ENCODE measurements at regions not wholly inside any gene's neighbourhood (a gene's known extent, or its start where the extent isn't known, plus 50 kb on each side); places are given as distances from the start of the nearest gene placed in this dataset.

DNA sequence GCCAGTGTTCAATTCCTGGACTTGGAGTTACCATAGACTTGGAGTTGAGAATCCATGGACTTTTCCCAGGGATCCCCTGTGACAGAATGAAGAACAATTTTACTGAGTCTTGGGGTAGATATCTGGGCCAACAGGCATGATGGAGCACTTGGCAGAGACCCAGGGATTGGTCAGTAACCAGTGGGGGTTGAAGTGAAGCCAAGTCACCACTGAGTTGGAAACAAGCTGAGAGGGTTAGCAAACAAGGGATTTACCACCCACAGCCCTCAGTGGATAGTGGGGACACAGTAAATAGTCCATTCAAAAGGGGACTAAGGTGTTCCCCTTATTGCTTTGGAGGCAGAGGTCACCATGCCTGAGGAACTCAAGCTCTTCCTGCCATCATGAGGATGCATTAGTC, 281.7 kb downstream of the PPP1R2C start:
- DNase-seq = no peak
- Histone ChIP-seq H3K9me3 (no peaks in the 10 kb centered on the region), H3K36me3 (no peaks in the 10 kb centered on the region), H3K27ac (no peak overlapping the region), H3K4me3 (no peak overlapping the region), H3K27me3 (no peaks in the 10 kb centered on the region), H3K4me1 (no peaks in the 10 kb centered on the region), H3K9ac (ENCODE audit: low read depth in 2 of 2, low read length in 2 of 2) (no peak overlapping the region)
- TF ChIP-seq, protein P1, sequence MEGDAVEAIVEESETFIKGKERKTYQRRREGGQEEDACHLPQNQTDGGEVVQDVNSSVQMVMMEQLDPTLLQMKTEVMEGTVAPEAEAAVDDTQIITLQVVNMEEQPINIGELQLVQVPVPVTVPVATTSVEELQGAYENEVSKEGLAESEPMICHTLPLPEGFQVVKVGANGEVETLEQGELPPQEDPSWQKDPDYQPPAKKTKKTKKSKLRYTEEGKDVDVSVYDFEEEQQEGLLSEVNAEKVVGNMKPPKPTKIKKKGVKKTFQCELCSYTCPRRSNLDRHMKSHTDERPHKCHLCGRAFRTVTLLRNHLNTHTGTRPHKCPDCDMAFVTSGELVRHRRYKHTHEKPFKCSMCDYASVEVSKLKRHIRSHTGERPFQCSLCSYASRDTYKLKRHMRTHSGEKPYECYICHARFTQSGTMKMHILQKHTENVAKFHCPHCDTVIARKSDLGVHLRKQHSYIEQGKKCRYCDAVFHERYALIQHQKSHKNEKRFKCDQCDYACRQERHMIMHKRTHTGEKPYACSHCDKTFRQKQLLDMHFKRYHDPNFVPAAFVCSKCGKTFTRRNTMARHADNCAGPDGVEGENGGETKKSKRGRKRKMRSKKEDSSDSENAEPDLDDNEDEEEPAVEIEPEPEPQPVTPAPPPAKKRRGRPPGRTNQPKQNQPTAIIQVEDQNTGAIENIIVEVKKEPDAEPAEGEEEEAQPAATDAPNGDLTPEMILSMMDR (IDR thresholded peaks at IDR 0.05) = no peak
- intact Hi-C loops (cut with DNase I) = no loop called here

DNA sequence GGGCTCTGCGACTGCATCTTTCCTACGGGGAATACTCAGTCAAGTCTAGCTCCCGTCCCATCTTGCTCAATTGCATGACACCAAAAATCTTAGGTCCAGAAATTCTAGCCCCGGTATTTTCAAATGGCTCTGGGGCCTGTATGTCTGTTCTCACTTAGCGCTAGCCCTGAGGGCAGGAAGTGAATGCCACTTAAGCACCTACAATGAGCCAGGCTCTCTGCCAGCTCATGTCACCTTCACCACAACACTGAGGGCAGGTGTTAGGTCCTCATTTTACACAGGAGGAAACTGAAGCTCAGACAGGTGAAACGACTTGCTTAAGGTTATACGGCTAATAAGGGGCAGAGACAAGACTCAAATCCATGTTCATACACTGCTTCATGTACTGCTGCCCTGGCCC, 282.8 kb downstream of the PPP1R2C start:
- H3K36me3 ChIP-seq = no peaks in the 10 kb centered on the region
- no peaks in the 10 kb centered on the region for H3K9me3 ChIP-seq
- no peaks in the 10 kb centered on the region for H3K27me3 ChIP-seq
- intact Hi-C loops (cut with DNase I) = no loop called here
- TF ChIP-seq, protein P1 (IDR thresholded peaks at IDR 0.05) = no peak
- H3K27ac ChIP-seq = no peak overlapping the region
- no peak for DNase-seq
- H3K9ac ChIP-seq (ENCODE audit: low read depth in 2 of 2, low read length in 2 of 2) = no peak overlapping the region
- H3K4me1 ChIP-seq = no peaks in the 10 kb centered on the region
- H3K4me3 ChIP-seq = no peak overlapping the region

DNA sequence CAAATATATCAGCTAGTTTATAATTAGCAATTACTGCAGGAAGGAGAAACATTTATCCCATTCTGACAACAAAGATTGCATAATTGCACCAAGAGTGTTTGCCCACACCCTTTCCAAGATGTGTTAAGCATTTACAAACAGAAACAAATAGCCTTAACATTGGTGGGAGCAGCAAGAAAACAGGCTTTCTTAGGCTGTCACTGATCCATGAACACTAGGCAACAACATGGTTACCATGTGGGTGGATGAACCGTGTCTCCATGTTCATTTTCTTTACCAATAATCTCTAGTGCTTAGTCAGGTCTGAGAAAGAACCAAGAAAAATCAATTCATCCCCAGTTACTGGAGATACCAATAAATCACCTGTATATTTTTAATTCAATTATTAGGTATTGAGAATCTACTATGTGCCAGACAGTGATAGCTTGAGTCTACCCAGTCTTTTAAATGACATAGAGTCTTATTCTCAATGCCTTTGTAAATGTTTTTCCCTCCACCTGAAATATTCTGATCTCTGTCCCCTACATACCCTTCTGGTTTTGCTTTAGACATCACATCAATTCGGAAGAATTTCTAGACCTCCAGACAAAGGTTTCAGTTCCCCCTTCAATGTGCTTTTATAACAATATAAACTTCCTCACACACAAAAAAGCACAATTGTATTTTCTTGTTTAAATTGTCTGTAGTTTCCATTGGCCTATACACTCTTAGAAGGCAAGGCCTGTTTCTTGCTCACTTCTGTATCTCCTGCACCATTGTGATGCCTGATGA, 286.6 kb downstream of the PPP1R2C start:
- Histone ChIP-seq H3K27me3 (no peaks in the 10 kb centered on the region), H3K27ac (no peak overlapping the region), H3K36me3 (no peaks in the 10 kb centered on the region), H3K4me1 (no peaks in the 10 kb centered on the region), H3K9me3 (no peaks in the 10 kb centered on the region), H3K4me3 (no peak overlapping the region), H3K9ac (ENCODE audit: low read depth in 2 of 2, low read length in 2 of 2) (no peak overlapping the region)
- intact Hi-C loops (cut with DNase I) = no loop called here
- TF ChIP-seq, protein P1 (IDR thresholded peaks at IDR 0.05) = no peak
- no peak for DNase-seq

DNA sequence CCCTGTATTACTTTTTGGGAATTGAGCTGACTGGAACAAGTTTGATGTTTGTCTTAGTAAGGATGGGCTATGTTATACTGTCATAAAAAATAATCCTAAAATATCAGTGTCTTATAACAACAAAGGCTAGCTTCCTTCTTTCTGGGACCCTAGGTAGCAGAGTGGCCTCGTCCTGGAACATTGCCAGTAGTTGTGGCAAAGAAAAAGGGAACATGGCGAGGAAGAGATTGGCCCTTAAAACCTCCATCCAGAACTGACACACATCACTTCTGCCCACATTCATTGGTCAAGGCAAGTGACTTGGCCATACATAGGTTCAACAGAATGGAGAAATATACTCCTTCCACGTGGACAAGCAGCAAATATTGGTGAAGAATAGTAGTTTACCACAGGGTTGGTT, 287.9 kb downstream of the PPP1R2C start:
- TF ChIP-seq, protein P1 (IDR thresholded peaks at IDR 0.05) = no peak
- no peaks in the 10 kb centered on the region for H3K27me3 ChIP-seq
- no peaks in the 10 kb centered on the region for H3K9me3 ChIP-seq
- no peak for DNase-seq
- no peak overlapping the region for H3K9ac ChIP-seq (ENCODE audit: low read depth in 2 of 2, low read length in 2 of 2)
- intact Hi-C loops (cut with DNase I) = no loop called here
- no peak overlapping the region for H3K27ac ChIP-seq
- no peaks in the 10 kb centered on the region for H3K36me3 ChIP-seq
- no peak overlapping the region for H3K4me3 ChIP-seq
- H3K4me1 ChIP-seq = no peaks in the 10 kb centered on the region

DNA sequence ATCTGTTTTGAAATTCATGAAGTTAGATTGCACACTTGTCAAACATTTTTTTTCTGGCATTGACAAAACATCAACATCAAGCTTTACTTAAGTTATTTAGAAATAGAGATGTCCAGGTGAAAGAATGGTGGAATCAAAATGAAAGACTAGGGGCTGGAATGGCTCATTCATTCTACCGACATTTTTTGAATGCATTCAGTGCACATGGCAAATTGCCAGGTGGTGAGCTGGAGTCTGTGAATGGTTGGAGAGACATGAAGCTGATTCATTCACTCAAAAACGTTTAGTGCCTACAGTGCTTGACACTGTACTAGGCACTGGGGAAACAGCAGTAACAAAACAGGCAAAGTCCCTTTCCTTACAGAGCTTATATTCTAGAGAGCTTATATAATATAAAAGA, 292.4 kb downstream of the PPP1R2C start:
- Histone ChIP-seq H3K27me3 (no peaks in the 10 kb centered on the region), H3K4me1 (no peaks in the 10 kb centered on the region), H3K27ac (no peak overlapping the region), H3K36me3 (no peaks in the 10 kb centered on the region), H3K9me3 (no peaks in the 10 kb centered on the region), H3K4me3 (no peak overlapping the region), H3K9ac (ENCODE audit: low read depth in 2 of 2, low read length in 2 of 2) (no peak overlapping the region)
- intact Hi-C loops (cut with DNase I) = no loop called here
- DNase-seq = no peak
- TF ChIP-seq, protein P1 (IDR thresholded peaks at IDR 0.05) = no peak

Measured in colonic mucosa (tissue), 4 donors.